Endothelial cell of umbilical vein (primary cell): ENCODE measurements at regions not wholly inside any gene's neighbourhood (a gene's known extent, or its start where the extent isn't known, plus 50 kb on each side); places are given as distances from the start of the nearest gene placed in this dataset.

Source experiments
- BruUV-seq: library from RNA; stranded (reverse); fragments of 400-500 nt; replicated peaks from 2 replicates; lab custom pipeline; 2021; lab: Mats Ljungman, UMichigan
- CTCF ChIA-PET: fragments of 300-600, 350-600 bp; sonication (Branson Sonifier 250); formaldehyde crosslinking; loops from one replicate; lab custom pipeline; 2021; ENCODE audit warnings: antibody characterized with exemption, inconsistent platforms; lab: Charles Lee
- POLR2A ChIA-PET: fragments of 300-600, 350-600 bp; sonication (Branson Sonifier 250); formaldehyde crosslinking; loops from one replicate; lab custom pipeline; 2021; ENCODE audit warnings: antibody characterized with exemption, inconsistent platforms; lab: Charles Lee
- DNase-seq: peaks from one replicate; pipeline ENCODE4 v3.0.0-alpha.2; 2011; ENCODE audit warnings: low read depth, low spot score
- FAIRE-seq: peaks from 2 replicates; lab custom pipeline; 2011; peaks lifted over from hg19 to GRCh38; lab: Jason Lieb, UNC
- H2AFZ ChIP-seq: 2 replicates; pipeline ENCODE4 v1.6.0; 2012; ENCODE audit warnings: low read depth, low read length, control low read depth, inconsistent platforms
- H3K27ac ChIP-seq: 2 replicates; pipeline ENCODE4 v1.5.1; 2011; ENCODE audit warnings: low read depth, mild to moderate bottlenecking, control low read depth, low read length, moderate library complexity; ENCODE audit not compliant: insufficient read depth
- H3K27me3 ChIP-seq, 2 experiments: 2 replicates each; pipeline versions ENCODE4 v1.6.0 to v1.6.1; 2011; ENCODE audit warnings: low read length in 2 of 2, mixed read lengths in 1 of 2; ENCODE audit not compliant: control insufficient read depth in 2 of 2, insufficient read depth in 2 of 2
- H3K36me3 ChIP-seq, 2 experiments: 2 replicates in 1 of 2; 3 replicates in 1 of 2; pipeline ENCODE4 v1.5.1; 2011; ENCODE audit warnings: low read length in 2 of 2, mild to moderate bottlenecking in 1 of 2, moderate library complexity in 1 of 2; ENCODE audit not compliant: control insufficient read depth in 2 of 2, insufficient read depth in 2 of 2; ENCODE audit errors: extremely low read depth in 1 of 2
- H3K4me1 ChIP-seq: 3 replicates; pipeline ENCODE4 v1.5.1; 2011; ENCODE audit warnings: mild to moderate bottlenecking, low read length; ENCODE audit not compliant: control insufficient read depth, insufficient read depth; ENCODE audit errors: extremely low read depth
- H3K4me2 ChIP-seq: 2 replicates; pipeline ENCODE4 v1.6.1; 2011; ENCODE audit warnings: low read length, control low read depth, mixed read lengths; ENCODE audit not compliant: insufficient read depth
- H3K4me3 ChIP-seq, 3 experiments: fragments of 200-600 bp in 1 of 3; sonication (generic), shearing (Covaris generic) in 1 of 3; replicated peaks in 1 of 3; 2 replicates each; pipeline ENCODE4 v1.5.1; 2011 to 2016; ENCODE audit warnings: control low read depth in 3 of 3, low read length in 3 of 3, mild to moderate bottlenecking in 2 of 3, inconsistent platforms in 1 of 3, low read depth in 1 of 3, moderate library complexity in 1 of 3; ENCODE audit not compliant: insufficient read depth in 1 of 3
- H3K79me2 ChIP-seq: 2 replicates; pipeline ENCODE4 v1.6.0; 2012; ENCODE audit warnings: low read length, inconsistent platforms; ENCODE audit not compliant: control insufficient read depth, insufficient read depth
- H3K9ac ChIP-seq: replicated peaks from 2 replicates; pipeline ENCODE3; 2011; ENCODE audit warnings: low read length, control low read depth; ENCODE audit not compliant: insufficient read depth; ENCODE audit errors: extremely low read depth
- H3K9me1 ChIP-seq: replicated peaks from 3 replicates; pipeline ENCODE4 v1.6.0; 2011; ENCODE audit warnings: mild to moderate bottlenecking, low read length; ENCODE audit not compliant: control insufficient read depth, insufficient read depth; ENCODE audit errors: extremely low read depth
- H3K9me3 ChIP-seq: replicated peaks from 2 replicates; pipeline ENCODE4 v1.5.1; 2012; ENCODE audit warnings: low read length, inconsistent platforms; ENCODE audit not compliant: control insufficient read depth, insufficient read depth
- H4K20me1 ChIP-seq: replicated peaks from 2 replicates; pipeline ENCODE3; 2011; ENCODE audit warnings: mild to moderate bottlenecking, low read length; ENCODE audit not compliant: control insufficient read depth, insufficient read depth; ENCODE audit errors: extremely low read depth
- CTCF ChIP-seq, 2 donors: IDR thresholded peaks; 1 replicate in 1 of 2; 2 replicates in 1 of 2; pipeline ENCODE4 v1.5.1; 2011; ENCODE audit warnings: low read length in 2 of 2, mild to moderate bottlenecking in 2 of 2, moderate library complexity in 2 of 2, control low read depth in 1 of 2, inconsistent platforms in 1 of 2, low read depth in 1 of 2; ENCODE audit not compliant: insufficient read depth in 1 of 2; ENCODE audit errors: extremely low read depth in 1 of 2
- EZH2 ChIP-seq: IDR thresholded peaks from 2 replicates; pipeline ENCODE4 v1.6.1; 2012; ENCODE audit warnings: borderline replicate concordance, low read depth, mild to moderate bottlenecking, moderate library complexity, low read length, inconsistent platforms; ENCODE audit not compliant: severe bottlenecking
- FOS ChIP-seq: IDR thresholded peaks from 2 replicates; pipeline ENCODE4 v1.6.1; 2011; ENCODE audit warnings: mild to moderate bottlenecking, low read length, moderate library complexity, borderline replicate concordance; ENCODE audit not compliant: insufficient read depth
- GATA2 ChIP-seq: IDR thresholded peaks from 2 replicates; pipeline ENCODE4 v1.7.0; 2011; ENCODE audit warnings: low read depth, mild to moderate bottlenecking, moderate library complexity, mixed read lengths, low read length; ENCODE audit not compliant: insufficient read length, insufficient read depth
- JUN ChIP-seq: IDR thresholded peaks from 2 replicates; pipeline ENCODE4 v1.6.1; 2011; ENCODE audit warnings: borderline replicate concordance, low read depth; ENCODE audit not compliant: insufficient read length, insufficient read depth
- MAX ChIP-seq: IDR thresholded peaks from 2 replicates; pipeline ENCODE4 v1.6.1; 2011; ENCODE audit not compliant: insufficient read depth, insufficient read length
- MYC ChIP-seq: IDR thresholded peaks from one replicate; pipeline ENCODE4 v1.6.1; 2011; ENCODE audit warnings: mild to moderate bottlenecking, low read depth, low read length
- POLR2A ChIP-seq: IDR thresholded peaks from 2 replicates; pipeline ENCODE4 v1.6.1; 2012; ENCODE audit warnings: low read depth, mild to moderate bottlenecking, control low read depth, low read length
- POLR2AphosphoS5 ChIP-seq: IDR thresholded peaks from 2 replicates; pipeline ENCODE4 v1.6.1; 2012; ENCODE audit warnings: low read depth, mild to moderate bottlenecking, control low read depth, low read length, moderate library complexity; ENCODE audit not compliant: insufficient read depth
- dilution Hi-C: fragments of 300-500 bp; cut with MboI; formaldehyde crosslinking; loops from one replicate; pipeline ENCODE4 v1.15.0; 2019; ENCODE audit warnings: low sequenced_read_pairs; ENCODE audit not compliant: extremely low pct_ligation_motif_present
- intact Hi-C: fragments of 100-400 bp; cut with micrococcal nuclease; formaldehyde crosslinking; loops from one replicate; pipeline ENCODE4 v1.10.0; 2022

GRCh38 chr7:153941061-153941460, 111.1 kb upstream of the DPP6 start:
- H3K79me2 ChIP-seq, result no peaks in the 10 kb centered on the region
- ChIA-PET POLR2A (no interaction called here), CTCF (no interaction called here)
- H3K36me3 ChIP-seq, result no peaks in the 10 kb centered on the region
- H4K20me1 ChIP-seq, result no peaks in the 10 kb centered on the region
- no peaks in the 10 kb centered on the region for H3K4me1 ChIP-seq
- H3K9ac ChIP-seq, result no peak overlapping the region
- BruUV-seq, result no TSS peak
- H3K27ac ChIP-seq, result no peak overlapping the region
- H3K4me2 ChIP-seq, result no peak overlapping the region
- DNase-seq (no peak), FAIRE-seq (no peak)
- TF ChIP-seq JUN (no peak), GATA2 (no peak), MYC (no peak), CTCF (IDR thresholded peaks at IDR 0.05; ENCODE audit: extremely low read depth in 1 of 2, insufficient read depth in 1 of 2, low read depth in 1 of 2, low read length in 2 of 2) (no peak), MAX (no peak), POLR2AphosphoS5 (no peak), EZH2 (no peak), POLR2A (no peak), FOS (no peak)
- intact Hi-C loops, result no loop called here
- dilution Hi-C loops, result no loop called here
- H3K27me3 ChIP-seq, result no peaks in the 10 kb centered on the region
- peaks cover 4% of the 10 kb centered on the region for H3K9me3 ChIP-seq
- no peaks in the 10 kb centered on the region for H3K9me1 ChIP-seq
- H2AFZ ChIP-seq, result no peak overlapping the region
- no peak overlapping the region for H3K4me3 ChIP-seq
